GM19463 (cell line): ENCODE measurements at regions not wholly inside any gene's neighbourhood (a gene's known extent, or its start where the extent isn't known, plus 50 kb on each side); places are given as distances from the start of the nearest gene placed in this dataset.
"Not testable (repeated sequence)": the region's sequence is repeated elsewhere in the genome, so short reads cannot be mapped to it uniquely, and the experiment has no call there.

Source experiments
- ATAC-seq: cut with Tn5 transposase; IDR thresholded peaks from one replicate; pipeline ENCODE4 v1.9.1; 2021; ENCODE audit warnings: mild to moderate bottlenecking, moderate library complexity; ENCODE audit not compliant: unreplicated experiment

GRCh38 chr7:153723892-153724291 lies 328.3 kb upstream of the DPP6 start:
- ATAC-seq, result not testable (repeated sequence)

- not testable (repeated sequence) for ATAC-seq
Observed at GRCh38 chr7:153731504-153731903, 320.7 kb upstream of the DPP6 start.

- not testable (repeated sequence) for ATAC-seq
Observed at GRCh38 chr7:153743434-153743833, 308.8 kb upstream of the DPP6 start.

- not testable (repeated sequence) for ATAC-seq
Observed at GRCh38 chr7:153747969-153748368, 304.2 kb upstream of the DPP6 start.

- ATAC-seq, result not testable (repeated sequence)
Observed at GRCh38 chr7:153748885-153749284, 303.3 kb upstream of the DPP6 start.

- ATAC-seq, result not testable (repeated sequence)
Observed at GRCh38 chr7:153765869-153766268, 286.3 kb upstream of the DPP6 start.

GRCh38 chr7:153766926-153767325 lies 285.3 kb upstream of the DPP6 start:
- not testable (repeated sequence) for ATAC-seq

GRCh38 chr7:153772966-153773365 lies 279.2 kb upstream of the DPP6 start:
- no peak for ATAC-seq

GRCh38 chr7:153776940-153777339 lies 275.3 kb upstream of the DPP6 start:
- not testable (repeated sequence) for ATAC-seq

- not testable (repeated sequence) for ATAC-seq
Observed at GRCh38 chr7:153797363-153797762, 254.8 kb upstream of the DPP6 start.

GRCh38 chr7:153808117-153808516 lies 244.1 kb upstream of the DPP6 start:
- no peak for ATAC-seq

GRCh38 chr7:153829525-153829924 lies 222.7 kb upstream of the DPP6 start:
- ATAC-seq, result no peak

- no peak for ATAC-seq
Observed at GRCh38 chr7:153832160-153832559, 220.0 kb upstream of the DPP6 start.

- ATAC-seq, result no peak
Observed at GRCh38 chr7:153835103-153835502, 217.1 kb upstream of the DPP6 start.

- ATAC-seq, result no peak
Observed at GRCh38 chr7:153835712-153836265, 216.4 kb upstream of the DPP6 start.

- ATAC-seq, result no peak
Observed at GRCh38 chr7:153838591-153838990, 213.6 kb upstream of the DPP6 start.

- no peak for ATAC-seq
Observed at GRCh38 chr7:153840861-153841260, 211.3 kb upstream of the DPP6 start.

- ATAC-seq, result no peak
Observed at GRCh38 chr7:153847828-153848227, 204.4 kb upstream of the DPP6 start.

- ATAC-seq, result no peak
Observed at GRCh38 chr7:153852261-153852660, 199.9 kb upstream of the DPP6 start.

GRCh38 chr7:153858355-153858754 lies 193.8 kb upstream of the DPP6 start:
- ATAC-seq, result no peak

GRCh38 chr7:153859239-153859638 lies 193.0 kb upstream of the DPP6 start:
- no peak for ATAC-seq

GRCh38 chr7:153886506-153887441 lies 165.4 kb upstream of the DPP6 start:
- ATAC-seq, result no peak
